GM18868 (cell line): ENCODE measurements at regions not wholly inside any gene's neighbourhood (a gene's known extent, or its start where the extent isn't known, plus 50 kb on each side); places are given as distances from the start of the nearest gene placed in this dataset.

Experiments used
- ATAC-seq: cut with Tn5 transposase; IDR thresholded peaks from one replicate; pipeline ENCODE4 v1.9.1; 2021; ENCODE audit warnings: mild to moderate bottlenecking, moderate library complexity; ENCODE audit not compliant: unreplicated experiment

DNA sequence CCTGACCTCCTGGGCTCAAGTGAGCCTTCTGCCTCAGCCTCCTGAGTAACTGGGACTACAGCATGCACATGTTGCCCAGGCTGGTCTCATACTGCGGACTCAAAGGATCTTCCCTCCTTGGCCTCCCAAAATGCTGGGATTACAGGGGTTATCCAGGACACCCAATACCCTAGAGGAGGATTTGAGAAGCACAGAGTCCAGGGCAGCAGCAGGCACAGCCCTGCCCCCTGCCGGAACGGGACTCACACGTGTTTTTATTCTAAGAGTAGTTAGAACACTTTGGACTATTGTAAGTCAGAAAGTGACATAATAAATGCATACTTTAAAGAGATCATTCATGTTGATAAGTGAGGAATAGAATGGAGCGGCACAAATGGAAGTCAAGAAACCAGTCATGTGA is 80.2 kb downstream of the C6orf118 start:
- ATAC-seq, result no peak

DNA sequence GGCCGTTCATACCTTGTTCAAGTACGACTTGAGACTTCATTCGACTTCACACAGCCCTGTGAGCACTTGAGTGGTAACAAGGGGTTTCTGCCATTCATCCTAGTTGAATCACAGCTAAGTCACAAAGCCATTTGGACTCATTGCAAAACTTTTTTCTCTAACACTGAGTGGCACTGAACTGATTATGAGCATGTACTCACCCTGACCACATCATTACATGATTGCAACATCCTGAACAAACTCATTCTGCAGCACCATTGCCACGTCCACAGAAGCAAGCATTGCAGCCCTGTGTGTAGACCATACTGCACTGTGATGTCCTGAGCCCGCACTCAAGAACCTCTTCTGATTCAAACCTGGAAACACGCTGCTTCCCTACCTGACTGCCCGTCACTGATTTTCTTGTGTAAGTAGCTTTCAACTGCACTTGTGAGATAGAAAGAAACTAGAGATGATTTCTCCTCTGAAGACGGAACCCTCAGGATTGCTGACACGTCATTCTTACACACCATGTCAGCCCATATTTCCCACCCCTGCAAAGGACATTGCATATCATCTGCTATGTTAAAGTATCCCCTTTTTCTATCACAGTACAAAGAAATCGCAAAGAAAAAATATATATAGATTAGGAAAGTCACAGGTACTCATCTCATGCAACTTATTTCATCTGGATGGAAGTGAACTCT is 81.6 kb downstream of the C6orf118 start:
- ATAC-seq, result no peak

DNA sequence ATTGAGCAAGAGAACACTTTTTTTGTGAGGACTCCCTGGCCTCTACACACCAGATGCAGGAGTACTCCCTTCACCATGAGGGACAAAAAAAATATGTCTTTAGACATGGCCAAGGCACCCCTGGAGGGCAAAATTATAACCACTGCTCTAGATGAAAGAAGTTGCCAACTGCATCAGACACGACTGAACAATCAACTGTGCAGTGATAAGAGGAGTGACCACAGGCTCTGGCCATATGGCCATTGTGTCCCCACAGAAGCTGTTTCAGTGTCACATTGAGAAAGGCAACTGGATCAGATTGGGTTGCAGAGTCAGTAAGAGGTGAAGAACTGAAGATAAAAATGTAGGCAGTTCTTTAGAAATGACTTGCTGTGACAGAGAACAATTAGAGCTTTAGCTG is 85.7 kb downstream of the C6orf118 start:
- ATAC-seq, result no peak

DNA sequence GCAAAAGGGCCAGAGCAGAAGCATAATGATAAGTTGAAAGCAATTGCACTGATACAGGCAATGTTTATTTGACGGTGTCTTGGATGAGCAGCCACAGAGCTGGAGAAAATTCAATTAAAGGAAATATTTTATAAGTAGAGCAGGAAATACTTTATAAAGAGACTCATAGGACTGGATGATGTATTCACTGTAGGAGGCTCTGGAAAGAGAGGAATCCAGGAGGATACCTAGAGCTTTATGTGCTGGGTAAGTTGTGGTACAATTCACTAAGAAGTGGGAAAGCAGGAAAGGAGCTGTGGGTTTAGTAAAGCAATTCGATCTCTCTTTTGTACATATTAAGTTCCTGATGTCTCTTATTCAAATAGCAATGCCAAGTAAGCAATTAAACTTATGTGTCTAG is 86.3 kb downstream of the C6orf118 start:
- ATAC-seq, result no peak

DNA sequence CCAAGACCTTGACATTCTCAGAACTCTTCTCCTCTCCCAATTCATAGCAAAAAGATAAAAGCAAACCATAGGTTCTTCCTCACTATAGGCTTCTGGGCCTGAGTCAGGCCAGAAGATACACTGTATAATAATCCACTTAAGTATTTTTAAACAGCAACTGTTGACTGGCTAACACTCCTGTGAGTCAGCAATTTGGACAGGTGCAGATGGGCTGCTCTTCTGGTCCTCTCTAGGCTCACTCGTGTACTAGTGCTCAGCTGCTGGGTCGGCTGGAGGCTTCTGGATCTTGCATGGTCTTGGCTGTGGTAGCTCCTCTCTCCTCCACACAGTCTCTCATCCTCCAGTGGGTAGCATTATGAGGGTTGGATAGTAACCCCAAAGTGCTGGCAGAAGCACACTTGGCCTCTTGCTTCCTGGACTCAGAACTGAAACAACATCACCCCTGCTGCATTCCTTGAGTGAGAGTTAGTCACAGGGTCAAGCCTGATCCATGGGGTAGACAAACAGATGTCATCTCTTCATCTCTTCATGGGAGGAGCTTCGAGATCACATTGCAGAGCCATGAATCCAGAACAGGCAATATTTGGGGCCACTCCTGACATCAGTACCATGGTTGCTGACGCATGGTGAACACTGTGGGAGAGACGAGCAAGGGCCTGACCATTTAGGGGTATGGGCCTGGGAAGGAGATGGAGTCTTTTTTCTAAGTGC is 86.9 kb downstream of the C6orf118 start:
- ATAC-seq, result no peak

DNA sequence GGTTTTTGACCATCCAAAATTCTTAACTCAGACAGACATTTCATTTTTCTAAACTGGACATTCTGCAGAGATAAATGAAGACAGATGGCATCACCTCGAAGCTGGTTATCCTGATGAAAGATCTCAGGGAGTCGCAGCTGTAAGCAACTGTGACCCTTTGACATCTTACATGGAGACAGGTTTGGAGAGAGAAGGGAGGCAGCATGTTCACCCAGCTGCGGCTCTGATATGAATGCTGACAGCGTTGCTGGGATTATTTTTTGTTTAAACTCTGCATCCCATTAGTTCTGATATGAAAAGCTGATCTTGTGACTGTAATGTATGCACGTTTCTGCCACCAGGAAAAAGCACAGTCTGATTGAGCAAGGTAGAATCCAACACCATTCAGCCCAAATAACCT is 89.4 kb downstream of the C6orf118 start:
- no peak for ATAC-seq

DNA sequence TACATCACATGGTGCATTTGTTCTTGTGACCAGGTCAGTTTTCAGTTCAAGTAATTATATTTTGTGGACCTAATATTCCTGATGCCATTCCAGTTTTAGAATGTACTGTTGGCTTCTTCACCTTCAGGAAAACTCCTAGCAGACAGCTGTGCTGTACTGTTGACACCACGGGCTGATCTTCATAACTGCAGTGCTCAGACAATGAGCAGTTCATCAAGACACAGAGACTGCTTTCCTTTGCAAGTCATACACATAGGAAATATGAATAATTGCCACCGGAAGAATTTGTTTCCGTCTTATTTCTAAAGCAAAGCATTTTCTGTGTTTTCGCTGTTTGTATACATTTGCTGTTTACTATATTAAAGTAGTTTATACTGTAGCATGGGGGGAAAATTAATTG is 89.8 kb downstream of the C6orf118 start:
- ATAC-seq, result no peak

DNA sequence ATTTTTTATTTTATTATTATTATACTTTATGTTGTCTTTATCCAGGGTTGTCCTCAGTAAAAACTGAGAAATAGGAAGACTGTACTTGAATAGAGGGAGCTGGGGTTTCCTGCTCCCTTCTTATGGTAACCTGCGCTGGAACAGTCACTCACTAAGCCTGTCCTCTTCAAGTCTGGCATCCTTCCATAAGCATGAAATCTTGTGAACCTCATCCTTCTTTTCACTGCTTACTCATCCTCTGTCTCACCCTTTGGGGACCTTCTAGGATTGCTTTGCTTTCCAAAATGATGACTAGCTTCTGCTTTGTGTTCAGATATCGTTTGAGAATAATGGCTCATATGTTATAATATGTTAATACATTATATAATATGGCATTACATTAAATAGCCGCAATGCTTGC is 90.6 kb downstream of the C6orf118 start:
- no peak for ATAC-seq

DNA sequence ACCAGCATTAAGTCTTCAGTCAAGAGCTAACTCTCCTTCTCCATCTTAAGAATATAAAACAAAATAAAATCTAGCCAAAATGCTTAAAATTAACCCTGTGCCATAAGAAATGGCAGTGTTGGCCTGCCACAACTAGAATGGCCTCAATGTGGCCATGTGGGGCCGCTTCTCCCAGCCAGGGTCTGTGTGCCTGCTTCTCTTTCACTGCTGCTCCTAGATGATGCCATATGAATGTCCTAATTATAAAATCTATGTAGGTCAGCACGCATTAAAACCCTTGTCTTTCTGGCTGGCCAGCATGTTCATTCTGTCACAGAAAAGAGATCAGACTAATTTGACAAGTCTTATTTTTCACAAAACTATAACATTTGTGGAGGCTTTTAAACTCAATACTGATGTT is 102.6 kb downstream of the C6orf118 start:
- no peak for ATAC-seq

DNA sequence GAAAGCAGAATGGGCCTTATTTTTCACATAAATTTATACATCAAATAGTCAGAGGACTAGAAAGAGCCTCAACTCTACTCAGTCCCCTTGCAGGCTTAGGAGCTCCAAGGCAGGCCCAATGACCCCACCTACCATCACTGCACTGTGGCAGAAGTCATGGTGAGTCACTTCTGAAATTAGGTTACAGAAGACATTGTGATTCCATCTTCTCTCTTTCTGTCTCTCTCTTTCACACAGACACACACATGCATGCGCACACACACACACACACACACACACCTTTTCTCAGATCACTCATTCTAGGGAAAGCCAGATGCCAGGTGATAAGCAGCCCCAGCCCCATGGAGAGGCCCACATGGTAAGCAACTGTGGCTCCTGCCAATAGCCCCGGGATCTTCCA is 103.8 kb downstream of the C6orf118 start:
- no peak for ATAC-seq

DNA sequence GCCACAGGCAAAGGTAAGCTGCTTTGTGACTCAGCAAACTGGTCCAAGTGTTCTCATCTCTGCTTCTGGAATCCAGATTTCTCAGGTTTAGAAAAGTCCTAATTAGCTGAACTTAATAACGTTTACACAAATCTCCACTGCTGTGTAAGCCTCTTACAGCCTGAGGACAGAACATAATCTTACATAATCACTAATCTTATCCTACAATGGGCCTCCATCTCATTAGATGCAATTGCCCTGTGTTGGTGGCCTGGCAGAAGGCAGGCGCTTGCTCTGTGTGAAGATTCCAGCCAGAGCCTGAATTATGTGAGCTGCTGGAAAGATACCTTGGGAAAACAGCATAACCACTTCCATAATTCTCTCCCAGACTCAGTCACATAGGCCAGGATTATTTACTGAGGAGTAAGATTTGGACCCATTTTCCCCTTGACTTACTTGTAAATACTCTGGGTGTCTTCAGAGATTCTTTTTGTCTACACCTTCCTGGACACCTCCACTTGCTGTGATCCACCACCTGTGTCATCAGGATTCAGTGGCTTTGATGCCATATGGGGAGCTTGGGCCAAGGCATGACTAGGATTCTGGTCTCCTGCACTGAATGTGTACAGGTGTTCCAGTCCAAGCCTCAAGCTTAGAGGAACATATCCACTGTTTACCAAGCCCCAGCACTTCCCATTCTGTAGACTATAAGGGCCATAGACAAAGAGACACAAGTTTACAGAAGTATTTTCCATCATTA is 104.4 kb downstream of the C6orf118 start:
- ATAC-seq, result no peak

DNA sequence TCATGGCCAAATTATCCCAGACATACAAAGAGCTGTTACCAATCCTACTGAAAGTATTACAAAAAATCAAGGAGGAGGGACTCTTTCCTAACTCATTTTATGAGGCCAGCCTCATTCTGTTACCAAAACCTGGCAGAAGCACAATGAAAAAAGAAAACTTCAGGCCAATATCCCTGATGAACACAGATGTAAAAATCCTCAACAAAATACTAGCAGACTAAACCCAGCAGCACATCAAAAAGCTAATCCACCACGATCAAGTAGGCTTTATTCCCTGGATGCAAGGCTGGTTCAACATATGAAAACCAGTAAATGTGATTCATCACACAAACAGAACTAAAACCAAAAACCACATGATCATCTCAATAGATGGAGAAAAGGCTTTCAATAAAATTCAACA is 109.2 kb downstream of the C6orf118 start:
- no peak for ATAC-seq

DNA sequence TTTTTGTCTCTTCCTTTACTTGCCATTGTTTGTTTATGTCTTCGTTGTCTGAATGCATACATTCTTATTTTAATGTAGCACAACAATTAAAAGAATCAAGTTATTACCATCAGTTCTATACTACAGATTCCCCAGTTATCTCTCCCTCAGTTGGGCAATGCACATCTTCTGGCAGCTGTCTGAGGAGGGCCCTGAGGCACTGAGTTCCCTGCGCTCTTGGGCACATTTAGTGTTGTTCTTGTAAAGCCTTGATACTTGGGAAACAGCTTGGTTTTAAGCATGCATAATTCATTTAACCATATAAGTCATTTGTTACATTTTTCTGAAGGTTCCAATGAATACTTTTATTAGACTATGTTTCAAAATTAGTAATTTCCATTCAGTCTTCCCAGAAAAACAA is 117.9 kb downstream of the C6orf118 start:
- no peak for ATAC-seq

DNA sequence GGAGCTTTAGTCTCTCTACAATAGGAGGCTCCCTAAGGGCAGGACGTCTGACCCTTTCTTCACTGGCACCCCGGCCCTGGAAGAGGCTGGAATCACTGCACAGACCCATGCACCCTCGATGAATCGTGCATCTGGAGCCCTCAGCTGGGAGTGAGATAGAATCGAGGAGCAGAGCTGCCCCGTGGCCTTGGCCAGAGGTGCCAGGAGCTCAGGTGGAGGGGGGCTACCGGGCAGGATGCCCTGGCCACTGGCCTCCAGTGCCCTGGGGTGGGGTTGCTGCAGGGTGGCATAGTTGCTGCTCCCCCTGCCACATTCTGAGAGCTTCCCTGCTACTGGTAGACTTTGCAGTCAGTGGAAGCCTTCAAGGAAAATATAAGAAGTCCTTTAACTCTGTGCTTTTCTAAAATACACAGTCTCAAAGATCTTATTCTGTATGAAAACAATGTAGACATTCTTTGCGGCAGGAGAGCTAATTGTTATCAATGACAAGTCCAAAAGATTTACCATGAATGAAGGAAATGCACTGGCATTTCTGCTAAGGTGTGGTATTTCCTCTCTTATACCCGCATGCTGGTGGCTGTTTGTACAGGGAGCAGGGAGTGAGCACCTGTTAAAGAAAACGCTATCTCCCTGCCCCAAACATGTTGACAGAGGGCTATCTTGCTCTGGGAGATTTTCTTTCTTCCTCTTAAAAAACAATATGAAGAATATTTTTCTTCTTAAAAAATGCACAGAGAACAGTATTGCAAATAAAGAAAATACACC is 122.8 kb downstream of the C6orf118 start:
- ATAC-seq, result no peak

DNA sequence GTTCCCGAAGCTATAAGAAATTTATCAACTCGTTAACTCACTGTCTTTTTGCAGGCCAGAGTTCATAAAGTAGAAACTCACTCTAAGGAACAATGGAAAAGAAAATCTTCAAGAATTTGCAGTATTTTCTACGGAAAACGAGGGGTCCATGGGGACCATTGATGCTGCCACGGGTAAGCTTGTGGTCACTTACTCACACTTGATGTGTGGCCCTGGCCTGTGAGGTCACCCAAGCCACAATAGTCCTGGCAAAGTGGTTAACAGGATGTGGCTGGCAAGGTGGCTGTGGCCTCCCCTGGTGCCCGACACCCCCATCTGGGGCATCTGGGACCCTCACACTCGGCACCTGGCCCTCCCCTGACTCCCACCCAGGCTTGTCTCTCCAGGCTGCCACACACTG is 123.4 kb downstream of the C6orf118 start:
- no peak for ATAC-seq

DNA sequence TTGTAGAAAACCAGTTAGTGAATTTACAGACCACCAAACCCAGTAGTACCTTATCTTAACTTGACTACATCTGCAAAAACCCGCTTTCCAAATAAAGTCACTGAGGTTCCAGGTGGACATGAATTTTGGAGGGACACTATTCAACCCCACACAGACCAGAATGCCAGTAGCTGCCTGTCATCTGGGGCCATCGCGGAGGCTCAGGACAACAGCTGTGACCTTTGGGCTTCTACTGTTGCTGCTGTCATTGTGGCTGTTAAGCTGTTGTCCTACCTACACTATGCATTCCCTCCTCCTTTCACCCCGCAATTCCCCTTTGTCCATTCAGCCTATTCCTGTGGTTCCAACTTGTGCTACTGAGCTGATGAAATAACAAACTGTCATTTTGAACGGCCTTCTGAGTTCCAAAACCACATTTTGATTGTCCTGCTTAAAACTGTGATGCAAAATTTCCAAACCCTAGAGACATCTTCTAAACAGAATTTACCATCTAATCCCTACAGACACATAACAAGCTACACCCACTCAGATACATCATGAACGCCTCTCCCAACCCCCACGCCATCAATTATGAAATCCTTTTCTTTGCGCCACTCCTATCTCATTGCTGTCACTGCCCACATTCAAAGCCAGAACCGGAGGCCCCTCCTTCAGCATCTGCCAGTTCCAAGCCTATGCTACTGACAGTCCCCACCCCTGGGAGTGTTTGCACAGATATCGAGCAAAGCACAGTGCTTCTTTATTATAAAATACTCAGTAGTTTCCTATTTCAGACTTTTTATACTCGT is 125.0 kb downstream of the C6orf118 start:
- no peak for ATAC-seq

DNA sequence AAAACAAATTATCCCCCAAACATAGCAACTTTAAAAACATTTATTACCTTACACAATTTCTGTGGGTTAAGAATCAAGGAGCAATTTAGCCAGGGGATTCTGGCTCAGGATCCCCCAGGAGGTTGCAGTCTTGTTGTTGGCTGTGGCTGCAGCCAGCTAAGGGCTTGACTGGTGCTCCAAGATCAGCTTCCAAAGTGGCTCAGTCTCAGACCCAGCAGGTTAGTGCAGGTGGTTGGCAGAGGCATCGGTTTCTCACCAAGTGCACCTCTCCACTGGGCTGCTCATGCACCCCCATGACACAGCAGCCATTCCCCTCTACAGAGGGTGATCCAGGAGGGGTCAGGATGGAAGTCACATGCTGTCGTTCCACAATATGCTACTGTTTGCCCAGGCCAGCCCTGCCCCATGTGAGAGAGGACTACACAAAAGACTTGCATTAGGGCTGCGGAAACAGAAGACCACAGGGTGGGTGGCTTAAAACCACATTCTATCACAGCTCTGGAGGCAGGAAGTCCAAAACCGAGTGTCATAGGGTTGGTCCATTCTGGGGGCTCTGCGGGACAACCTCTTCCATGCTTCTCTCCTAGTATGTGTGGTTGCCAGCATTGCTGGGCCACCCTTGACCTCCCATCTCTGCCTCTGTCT is 125.8 kb downstream of the C6orf118 start:
- ATAC-seq, result no peak

DNA sequence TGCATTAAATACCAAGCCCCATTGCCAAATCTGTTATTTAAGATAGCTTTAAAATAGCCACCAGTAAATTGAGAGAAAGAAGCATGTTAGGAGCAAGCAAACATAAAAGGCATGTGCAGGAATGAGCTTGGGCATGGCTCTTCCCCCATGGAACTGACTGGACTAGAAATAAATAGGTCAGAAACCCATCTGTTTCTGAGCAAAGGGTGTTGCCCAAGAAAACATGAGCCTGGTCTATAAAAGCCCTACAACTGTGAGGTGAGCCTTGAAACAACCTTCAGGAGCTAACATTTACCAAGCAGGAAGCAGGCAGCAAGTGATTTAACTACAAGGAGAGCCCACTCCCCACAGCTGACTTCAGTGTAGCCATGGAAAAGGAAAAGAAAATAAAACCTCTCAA is 126.3 kb downstream of the C6orf118 start:
- ATAC-seq, result no peak

DNA sequence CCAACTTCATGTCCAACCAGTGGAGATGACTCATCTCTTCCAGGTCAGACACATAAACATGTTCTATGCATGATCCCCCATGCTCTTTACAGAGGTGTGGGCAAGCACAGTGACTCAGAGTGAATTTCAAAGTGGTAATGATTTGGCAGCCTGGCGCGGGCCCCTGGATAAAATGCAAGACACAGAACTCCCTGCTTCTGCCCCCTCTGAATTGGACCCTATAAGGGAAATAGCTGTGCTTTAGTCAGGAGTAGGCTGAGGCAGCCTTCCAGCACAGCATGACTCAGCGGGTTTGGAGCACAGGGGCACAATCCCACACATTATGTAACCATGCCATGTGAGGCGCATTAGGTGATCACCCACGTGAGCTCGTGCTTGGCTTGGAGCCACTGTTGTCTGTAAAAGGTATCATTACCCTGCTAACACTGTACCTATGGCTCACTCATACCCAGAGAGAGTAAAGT is 127.4 kb downstream of the C6orf118 start:
- ATAC-seq, result no peak

DNA sequence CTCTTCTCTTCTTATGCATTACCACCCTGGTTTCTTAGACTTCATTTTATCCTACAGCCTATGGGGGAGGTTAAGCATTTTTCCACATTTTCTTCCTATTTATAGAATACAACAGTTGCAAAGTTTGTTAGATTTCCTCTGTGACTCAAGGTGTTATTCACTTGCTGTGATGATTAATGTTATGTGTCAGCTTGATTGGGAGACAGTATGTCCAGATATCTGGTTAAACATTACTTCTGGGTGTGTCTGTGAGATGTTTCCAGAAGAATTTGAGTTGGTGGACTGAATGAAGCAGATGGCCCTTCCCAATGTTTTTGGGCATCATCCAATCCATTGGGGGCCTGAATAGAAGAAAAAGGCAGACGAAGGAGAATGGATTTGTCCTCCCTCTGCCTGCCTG is 131.3 kb downstream of the C6orf118 start:
- ATAC-seq, result no peak
